Suprapubic skin (tissue), 4 donors: ENCODE measurements at regions not wholly inside any gene's neighbourhood (a gene's known extent, or its start where the extent isn't known, plus 50 kb on each side); places are given as distances from the start of the nearest gene placed in this dataset.

Experiments used
- CTCF ChIP-seq, 2 donors: fragments of 200-600 bp in 1 of 2; fragments of 450-650 bp in 1 of 2; sonication (generic) in 1 of 2; IDR thresholded peaks; one replicate each; pipeline ENCODE4 v1.5.1; 2016 to 2019; ENCODE audit warnings: antibody characterized with exemption in 2 of 2, mild to moderate bottlenecking in 1 of 2, moderate library complexity in 1 of 2
- POLR2A ChIP-seq, 2 donors: fragments of 450-650 bp; IDR thresholded peaks; one replicate each; pipeline ENCODE4 v1.6.1; 2017; ENCODE audit warnings: antibody characterized with exemption in 2 of 2, mild to moderate bottlenecking in 2 of 2, moderate library complexity in 2 of 2
- POLR2AphosphoS5 ChIP-seq, 3 donors: sonication (generic); formaldehyde crosslinking; IDR thresholded peaks; one replicate each; pipeline ENCODE4 v1.6.1; 2017; ENCODE audit warnings: antibody characterized with exemption in 3 of 3

- TF ChIP-seq CTCF (IDR thresholded peaks at IDR 0.05) = no peak
- no peak for TF ChIP-seq POLR2A (IDR thresholded peaks at IDR 0.05)
- no peak for TF ChIP-seq POLR2AphosphoS5 (IDR thresholded peaks at IDR 0.05)
Measured at GRCh38 chr9:78724896-78725295, 428.0 kb downstream of the PSAT1 start.
